SU-DHL-6 (cell line): ENCODE measurements at regions not wholly inside any gene's neighbourhood (a gene's known extent, or its start where the extent isn't known, plus 50 kb on each side); places are given as distances from the start of the nearest gene placed in this dataset.

Experiments used
- CTCF ChIP-seq: fragments of 200-600 bp; sonication (generic); IDR thresholded peaks from one replicate; pipeline ENCODE4 v1.5.1; 2017; ENCODE audit warnings: antibody characterized with exemption, mild to moderate bottlenecking, low read length, moderate library complexity; ENCODE audit not compliant: insufficient read depth, poor library complexity, severe bottlenecking
- EZH2phosphoT487 ChIP-seq: fragments of 200-600 bp; sonication (generic), shearing (Covaris generic); conservative IDR thresholded peaks from 2 replicates; pipeline ENCODE4 v1.6.1; 2018; ENCODE audit warnings: mild to moderate bottlenecking, antibody characterized with exemption, low read length, moderate library complexity, mixed read lengths

- no peak for TF ChIP-seq CTCF
- TF ChIP-seq EZH2phosphoT487 = no peak
Observed at GRCh38 chr12:124179936-124180607, 114.8 kb upstream of the RFLNA start.
